DMS 273 (cell line): ENCODE measurements at regions not wholly inside any gene's neighbourhood (a gene's known extent, or its start where the extent isn't known, plus 50 kb on each side); places are given as distances from the start of the nearest gene placed in this dataset.
"Not testable (repeated sequence)": the region's sequence is repeated elsewhere in the genome, so short reads cannot be mapped to it uniquely, and the experiment has no call there.

Experiments used
- DNase-seq: peaks from one replicate; lab custom pipeline; 2025; ENCODE audit not compliant: unreplicated experiment; lab: John Stamatoyannopoulos, UW

- no peak for DNase-seq
Measured at GRCh38 chr16:86245895-86246294, 264.4 kb upstream of the FOXF1 start.

- DNase-seq, result no peak
Measured at GRCh38 chr16:86248310-86248905, 261.9 kb upstream of the FOXF1 start.

GRCh38 chr16:86249631-86250030 lies 260.7 kb upstream of the FOXF1 start:
- no peak for DNase-seq

- DNase-seq, result no peak
Measured at GRCh38 chr16:86251682-86252081, 258.6 kb upstream of the FOXF1 start.

GRCh38 chr16:86252596-86252995 lies 257.7 kb upstream of the FOXF1 start:
- DNase-seq, result peak; percentile 48

GRCh38 chr16:86255966-86256365 lies 254.4 kb upstream of the FOXF1 start:
- DNase-seq, result no peak

- DNase-seq, result no peak
Measured at GRCh38 chr16:86256995-86257394, 253.3 kb upstream of the FOXF1 start.

- DNase-seq, result no peak
Measured at GRCh38 chr16:86257546-86257945, 252.8 kb upstream of the FOXF1 start.

- no peak for DNase-seq
Measured at GRCh38 chr16:86258713-86259112, 251.6 kb upstream of the FOXF1 start.

GRCh38 chr16:86259499-86259898 lies 250.8 kb upstream of the FOXF1 start:
- DNase-seq, result no peak

GRCh38 chr16:86261379-86261778 lies 248.9 kb upstream of the FOXF1 start:
- DNase-seq, result no peak

- DNase-seq, result not testable (repeated sequence)
Measured at GRCh38 chr16:86267657-86268056, 242.7 kb upstream of the FOXF1 start.

- no peak for DNase-seq
Measured at GRCh38 chr16:86270696-86271095, 239.6 kb upstream of the FOXF1 start.

GRCh38 chr16:86272744-86273143 lies 237.6 kb upstream of the FOXF1 start:
- DNase-seq, result no peak

GRCh38 chr16:86277221-86277620 lies 233.1 kb upstream of the FOXF1 start:
- no peak for DNase-seq

GRCh38 chr16:86277859-86278258 lies 232.5 kb upstream of the FOXF1 start:
- DNase-seq, result not testable (repeated sequence)

GRCh38 chr16:86281421-86281820 lies 228.9 kb upstream of the FOXF1 start:
- DNase-seq, result no peak

- no peak for DNase-seq
Measured at GRCh38 chr16:86283944-86284343, 226.4 kb upstream of the FOXF1 start.

GRCh38 chr16:86285421-86285820 lies 224.9 kb upstream of the FOXF1 start:
- DNase-seq, result no peak

GRCh38 chr16:86285938-86286921 lies 224.1 kb upstream of the FOXF1 start:
- no peak for DNase-seq

GRCh38 chr16:86286991-86287663 lies 223.2 kb upstream of the FOXF1 start:
- DNase-seq, result no peak
